HG02623 (cell line): ENCODE measurements at regions not wholly inside any gene's neighbourhood (a gene's known extent, or its start where the extent isn't known, plus 50 kb on each side); places are given as distances from the start of the nearest gene placed in this dataset.
"Not testable (repeated sequence)": the region's sequence is repeated elsewhere in the genome, so short reads cannot be mapped to it uniquely, and the experiment has no call there.

Source experiments
- ATAC-seq: cut with Tn5 transposase; IDR thresholded peaks from one replicate; pipeline ENCODE4 v1.9.1; 2021; ENCODE audit warnings: moderate library complexity; ENCODE audit not compliant: unreplicated experiment

- ATAC-seq: no peak
Observed at GRCh38 chr7:19623676-19624075, 85.2 kb downstream of the POLR1F start.

- no peak for ATAC-seq
Observed at GRCh38 chr7:19621740-19622139, 87.1 kb downstream of the POLR1F start.

DNA sequence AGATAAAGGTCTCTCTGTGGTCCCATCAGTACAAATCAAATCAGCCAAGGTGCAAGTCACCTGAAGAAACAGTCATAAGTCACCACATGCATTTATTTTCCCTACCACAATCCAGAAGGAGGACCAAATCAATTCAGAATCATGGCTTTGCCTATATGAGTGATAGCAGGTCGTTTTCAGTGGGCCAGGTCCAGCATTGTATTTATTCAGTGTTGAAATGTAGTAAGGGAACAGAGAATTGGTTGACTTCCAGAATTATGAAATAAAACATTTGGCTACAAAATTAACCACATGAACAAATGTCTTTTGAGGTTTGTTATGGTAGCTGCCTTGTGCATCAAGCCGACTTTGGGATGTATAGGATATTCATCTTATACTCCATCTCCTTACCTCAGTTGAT, 88.4 kb downstream of the POLR1F start:
- ATAC-seq: no peak

DNA sequence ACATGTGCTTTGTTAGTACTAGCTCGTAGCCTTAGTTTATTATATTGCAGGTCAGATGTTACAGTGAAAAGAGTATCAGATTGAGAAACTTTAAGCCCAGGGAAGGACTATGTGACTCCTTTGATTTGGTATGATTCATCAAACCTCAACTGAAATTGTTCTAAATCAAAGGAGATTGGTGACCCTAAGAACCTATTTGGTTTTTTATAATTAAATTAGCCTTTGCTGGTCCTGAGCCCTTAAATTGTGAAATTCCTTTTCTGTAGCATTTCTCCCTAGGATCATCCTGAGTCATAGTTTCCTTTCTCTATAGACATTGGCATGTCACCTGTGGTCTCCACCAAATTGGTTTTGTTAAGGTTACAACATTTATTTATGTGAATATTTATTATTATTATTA, 89.7 kb downstream of the POLR1F start:
- no peak for ATAC-seq

GRCh38 chr7:19617901-19618300, 90.9 kb downstream of the POLR1F start:
- no peak for ATAC-seq

- ATAC-seq: no peak
Observed at GRCh38 chr7:19610194-19610943, 98.5 kb downstream of the POLR1F start.

DNA sequence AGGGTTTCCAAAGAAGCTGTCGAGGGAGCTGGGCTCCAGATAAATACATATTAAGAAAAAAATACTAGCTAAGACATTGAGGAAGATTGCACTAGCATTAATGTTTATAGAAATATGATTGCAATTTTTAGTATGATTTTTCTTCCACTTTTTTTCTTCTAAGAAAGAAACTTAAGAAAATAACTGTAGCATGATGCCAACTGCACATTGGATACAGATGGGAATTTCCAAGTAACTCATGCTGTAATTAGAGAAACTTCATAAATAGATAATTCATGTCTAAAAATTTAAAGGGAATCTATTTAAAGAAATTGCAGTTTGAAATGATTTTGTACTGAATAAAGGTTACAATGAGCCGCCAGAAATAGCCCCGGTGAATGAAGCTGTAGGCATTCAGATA, 119.4 kb downstream of the POLR1F start:
- ATAC-seq: no peak

- ATAC-seq: peak; percentile 71
Observed at GRCh38 chr7:19587291-19587690, 121.5 kb downstream of the POLR1F start.

DNA sequence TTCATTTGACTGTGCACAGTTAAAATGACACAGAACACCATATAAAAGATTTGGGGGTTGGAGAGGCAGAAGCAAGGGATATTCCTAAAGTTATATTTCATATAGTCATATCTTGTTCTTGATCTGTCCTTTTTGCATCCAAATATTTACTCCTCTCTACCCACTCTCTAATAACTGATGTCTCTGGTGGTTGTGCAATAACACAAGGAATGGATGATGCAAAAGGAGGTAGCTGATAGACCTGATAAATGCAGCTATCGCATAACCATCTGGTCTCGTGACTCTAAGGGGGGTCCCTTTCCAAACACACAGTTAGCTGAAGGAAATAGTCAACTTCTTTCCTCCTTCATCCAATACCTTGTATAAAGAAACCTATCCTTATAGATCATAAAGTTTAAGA, 123.1 kb downstream of the POLR1F start:
- no peak for ATAC-seq

GRCh38 chr7:19575909-19576557, 132.8 kb downstream of the POLR1F start:
- ATAC-seq: no peak

GRCh38 chr7:19574131-19574530, 134.7 kb downstream of the POLR1F start:
- ATAC-seq: no peak

- ATAC-seq: no peak
Observed at GRCh38 chr7:19572566-19572965, 136.3 kb downstream of the POLR1F start.

GRCh38 chr7:19567011-19567410, 141.8 kb downstream of the POLR1F start:
- no peak for ATAC-seq

- no peak for ATAC-seq
Observed at GRCh38 chr7:19565602-19566001, 143.2 kb downstream of the POLR1F start.

GRCh38 chr7:19561121-19561805, 147.6 kb downstream of the POLR1F start:
- ATAC-seq: no peak

- no peak for ATAC-seq
Observed at GRCh38 chr7:19560111-19560883, 148.5 kb downstream of the POLR1F start.

- no peak for ATAC-seq
Observed at GRCh38 chr7:19558527-19558926, 150.3 kb downstream of the POLR1F start.

GRCh38 chr7:19557726-19558465, 150.9 kb downstream of the POLR1F start:
- ATAC-seq: no peak

DNA sequence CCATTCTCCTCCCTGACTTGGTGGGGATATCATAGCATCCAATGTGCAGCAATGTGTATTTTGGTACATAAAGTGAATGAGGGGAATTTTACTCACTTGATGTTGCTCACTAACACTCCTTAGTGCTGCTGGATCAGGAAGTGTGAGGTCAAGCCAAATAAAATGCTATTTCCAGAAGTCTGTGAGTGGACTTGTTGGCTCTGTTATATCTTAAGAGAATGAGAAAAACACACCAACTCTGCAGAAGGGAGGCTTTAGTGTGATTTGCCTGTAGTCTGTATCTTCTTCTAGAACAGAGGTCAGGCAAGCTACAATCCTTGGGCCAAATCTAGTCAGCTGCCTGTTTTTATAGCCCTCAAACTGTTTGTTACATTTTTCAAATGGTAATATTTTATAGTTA, 154.3 kb downstream of the POLR1F start:
- ATAC-seq: no peak

DNA sequence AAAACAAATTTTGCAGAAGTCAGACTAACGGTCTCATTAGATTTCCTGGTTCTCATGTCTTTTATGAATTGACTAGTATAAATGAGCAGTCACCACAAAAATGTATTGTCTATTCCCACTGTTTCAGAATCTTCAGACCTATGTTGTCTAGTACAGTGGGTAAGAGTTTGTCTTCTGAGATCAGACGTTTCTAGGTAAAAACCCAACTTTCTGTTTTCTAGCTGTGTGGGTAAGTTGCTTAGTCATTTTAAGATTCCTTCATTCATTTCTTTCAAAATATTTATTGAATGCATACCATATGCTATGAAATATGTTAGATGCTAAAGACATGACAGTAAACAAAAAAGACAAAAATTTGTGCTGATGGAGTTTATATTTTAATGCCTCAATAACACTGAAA, 156.3 kb downstream of the POLR1F start:
- no peak for ATAC-seq

- ATAC-seq: not testable (repeated sequence)
Observed at GRCh38 chr7:19549246-19549645, 159.6 kb downstream of the POLR1F start.
